ENCODE measurements at regions not wholly inside any gene's neighbourhood (a gene's known extent, or its start where the extent isn't known, plus 50 kb on each side); places are given as distances from the start of the nearest gene placed in this dataset.
"Not testable (repeated sequence)": the region's sequence is repeated elsewhere in the genome, so short reads cannot be mapped to it uniquely, and the experiment has no call there.

GRCh38 chr14:34300882-34301734, 160.9 kb downstream of the SPTSSA start:
- no peaks in the 10 kb centered on the region for H3K4me1 Mint-ChIP-seq

GRCh38 chr14:34300330-34300729, 161.7 kb downstream of the SPTSSA start:
- Mint-ChIP-seq H3K4me3 (no peak overlapping the region), H3K9me3 (no peaks in the 10 kb centered on the region), H3K27ac (no peak overlapping the region), H3K4me1 (no peaks in the 10 kb centered on the region), H3K36me3 (no peaks in the 10 kb centered on the region), H3K27me3 (peaks cover 4% of the 10 kb centered on the region)
- no peak for DNase-seq
- CTCF ChIA-PET = interaction anchor here (0.6 to 2.4 kb wide), 7 partner anchors 10 to 1712 kb away, joined by 3 to 6 read pairs (median 5); no protein-coding TSS in a partner anchor

More at GRCh38 chr14:34300882-34301734, 160.9 kb downstream of the SPTSSA start:
- Mint-ChIP-seq H3K9me3 (no peaks in the 10 kb centered on the region), H3K27me3 (peaks cover 4% of the 10 kb centered on the region), H3K27ac (no peak overlapping the region), H3K4me3 (no peak overlapping the region), H3K36me3 (no peaks in the 10 kb centered on the region)
- CTCF ChIA-PET = interaction anchor here (0.6 to 2.4 kb wide), 11 partner anchors 10 to 1713 kb away, joined by 3 to 6 read pairs (median 4); no protein-coding TSS in a partner anchor
- DNase-seq = peak; percentile 23

- no peak overlapping the region for H3K4me3 Mint-ChIP-seq
Observed at GRCh38 chr14:34299360-34299759, 162.7 kb downstream of the SPTSSA start.

GRCh38 chr14:34297786-34298520, 164.1 kb downstream of the SPTSSA start:
- no peak overlapping the region for H3K4me3 Mint-ChIP-seq
- no peaks in the 10 kb centered on the region for H3K36me3 Mint-ChIP-seq
- no peaks in the 10 kb centered on the region for H3K4me1 Mint-ChIP-seq
- CTCF ChIA-PET = no interaction called here
- no peaks in the 10 kb centered on the region for H3K9me3 Mint-ChIP-seq
- peaks cover 4% of the 10 kb centered on the region for H3K27me3 Mint-ChIP-seq
- DNase-seq = no peak
- H3K27ac Mint-ChIP-seq = no peak overlapping the region

More at GRCh38 chr14:34299360-34299759, 162.7 kb downstream of the SPTSSA start:
- no peaks in the 10 kb centered on the region for H3K36me3 Mint-ChIP-seq
- peaks cover 4% of the 10 kb centered on the region for H3K27me3 Mint-ChIP-seq
- H3K27ac Mint-ChIP-seq = no peak overlapping the region
- no peak for DNase-seq
- H3K9me3 Mint-ChIP-seq = no peaks in the 10 kb centered on the region
- no peaks in the 10 kb centered on the region for H3K4me1 Mint-ChIP-seq
- CTCF ChIA-PET = interaction anchor here (0.8 to 1.0 kb wide), 2 partner anchors 131 to 450 kb away, joined by 3 to 4 read pairs; no protein-coding TSS in a partner anchor

- Mint-ChIP-seq H3K4me3 (no peak overlapping the region), H3K27me3 (no peaks in the 10 kb centered on the region), H3K4me1 (no peaks in the 10 kb centered on the region), H3K36me3 (no peaks in the 10 kb centered on the region), H3K27ac (no peak overlapping the region), H3K9me3 (no peaks in the 10 kb centered on the region)
- no peak for DNase-seq
- CTCF ChIA-PET = no interaction called here
Observed at GRCh38 chr14:34283590-34283989, 178.4 kb downstream of the SPTSSA start.

- H3K4me1 Mint-ChIP-seq = no peaks in the 10 kb centered on the region
- H3K4me3 Mint-ChIP-seq = no peak overlapping the region
- CTCF ChIA-PET = no interaction called here
- H3K36me3 Mint-ChIP-seq = no peaks in the 10 kb centered on the region
- no peak for DNase-seq
- no peak overlapping the region for H3K27ac Mint-ChIP-seq
- no peaks in the 10 kb centered on the region for H3K9me3 Mint-ChIP-seq
- H3K27me3 Mint-ChIP-seq = peaks cover 4% of the 10 kb centered on the region
Observed at GRCh38 chr14:34277191-34277590, 184.8 kb downstream of the SPTSSA start.

GRCh38 chr14:34275530-34275929, 186.5 kb downstream of the SPTSSA start:
- H3K27ac Mint-ChIP-seq = no peak overlapping the region
- peaks cover 7% of the 10 kb centered on the region for H3K27me3 Mint-ChIP-seq
- CTCF ChIA-PET = no interaction called here
- H3K4me3 Mint-ChIP-seq = no peak overlapping the region
- H3K36me3 Mint-ChIP-seq = no peaks in the 10 kb centered on the region
- no peak for DNase-seq
- H3K4me1 Mint-ChIP-seq = no peaks in the 10 kb centered on the region
- no peaks in the 10 kb centered on the region for H3K9me3 Mint-ChIP-seq

GRCh38 chr14:34275078-34275477, 187.0 kb downstream of the SPTSSA start:
- no peaks in the 10 kb centered on the region for H3K36me3 Mint-ChIP-seq
- H3K9me3 Mint-ChIP-seq = no peaks in the 10 kb centered on the region
- no peak overlapping the region for H3K27ac Mint-ChIP-seq
- peaks cover 7% of the 10 kb centered on the region for H3K27me3 Mint-ChIP-seq
- CTCF ChIA-PET = no interaction called here
- H3K4me1 Mint-ChIP-seq = no peaks in the 10 kb centered on the region
- H3K4me3 Mint-ChIP-seq = no peak overlapping the region
- no peak for DNase-seq

GRCh38 chr14:34273716-34274115, 188.3 kb downstream of the SPTSSA start:
- H3K27ac Mint-ChIP-seq, H3K4me1 Mint-ChIP-seq, H3K36me3 Mint-ChIP-seq, H3K27me3 Mint-ChIP-seq, H3K4me3 Mint-ChIP-seq, H3K9me3 Mint-ChIP-seq, DNase-seq, CTCF ChIA-PET: not testable (repeated sequence)

- H3K27ac Mint-ChIP-seq = no peak overlapping the region
- H3K9me3 Mint-ChIP-seq = no peaks in the 10 kb centered on the region
- CTCF ChIA-PET = interaction anchor here (0.5 kb wide), 1 partner anchor 54 kb away, joined by 3 read pairs; no protein-coding TSS in a partner anchor
- no peak overlapping the region for H3K4me3 Mint-ChIP-seq
- H3K27me3 Mint-ChIP-seq = peaks cover 7% of the 10 kb centered on the region
- no peaks in the 10 kb centered on the region for H3K4me1 Mint-ChIP-seq
- no peaks in the 10 kb centered on the region for H3K36me3 Mint-ChIP-seq
- DNase-seq = no peak
Observed at GRCh38 chr14:34270361-34270760, 191.7 kb downstream of the SPTSSA start.

GRCh38 chr14:34266344-34266743, 195.7 kb downstream of the SPTSSA start:
- no peaks in the 10 kb centered on the region for H3K9me3 Mint-ChIP-seq
- CTCF ChIA-PET = no interaction called here
- no peaks in the 10 kb centered on the region for H3K36me3 Mint-ChIP-seq
- peaks cover 6% of the 10 kb centered on the region for H3K27me3 Mint-ChIP-seq
- H3K4me3 Mint-ChIP-seq = no peak overlapping the region
- H3K27ac Mint-ChIP-seq = no peak overlapping the region
- no peaks in the 10 kb centered on the region for H3K4me1 Mint-ChIP-seq
- no peak for DNase-seq

- Mint-ChIP-seq H3K27me3 (peaks cover 6% of the 10 kb centered on the region), H3K9me3 (no peaks in the 10 kb centered on the region), H3K36me3 (no peaks in the 10 kb centered on the region), H3K27ac (no peak overlapping the region), H3K4me1 (no peaks in the 10 kb centered on the region), H3K4me3 (no peak overlapping the region)
- DNase-seq = no peak
- CTCF ChIA-PET = no interaction called here
Observed at GRCh38 chr14:34262127-34262910, 199.7 kb downstream of the SPTSSA start.

GRCh38 chr14:34259996-34260395, 202.0 kb downstream of the SPTSSA start:
- Mint-ChIP-seq H3K27ac (no peak overlapping the region), H3K36me3 (no peaks in the 10 kb centered on the region), H3K4me1 (no peaks in the 10 kb centered on the region), H3K4me3 (no peak overlapping the region), H3K9me3 (no peaks in the 10 kb centered on the region), H3K27me3 (peaks cover 6% of the 10 kb centered on the region)
- CTCF ChIA-PET = no interaction called here
- no peak for DNase-seq

GRCh38 chr14:34258318-34258717, 203.7 kb downstream of the SPTSSA start:
- no peak for DNase-seq
- Mint-ChIP-seq H3K4me1 (no peaks in the 10 kb centered on the region), H3K4me3 (no peak overlapping the region), H3K27me3 (peaks cover 6% of the 10 kb centered on the region), H3K27ac (no peak overlapping the region), H3K36me3 (no peaks in the 10 kb centered on the region), H3K9me3 (no peaks in the 10 kb centered on the region)
- CTCF ChIA-PET = no interaction called here

Data from activated naive CD4-positive, alpha-beta T cell treated with anti-CD3 and anti-CD28 coated beads, Interleukin-2, amount 10 ng/mL, durations not matched to agents 7 days and 5 days (primary cell).